Endothelial cell of umbilical vein (primary cell): ENCODE measurements at regions not wholly inside any gene's neighbourhood (a gene's known extent, or its start where the extent isn't known, plus 50 kb on each side); places are given as distances from the start of the nearest gene placed in this dataset.

ENCODE experiments used
- BruUV-seq: library from RNA; stranded (reverse); fragments of 400-500 nt; replicated peaks from 2 replicates; lab custom pipeline; 2021; lab: Mats Ljungman, UMichigan
- CTCF ChIA-PET: fragments of 300-600, 350-600 bp; sonication (Branson Sonifier 250); formaldehyde crosslinking; loops from one replicate; lab custom pipeline; 2021; ENCODE audit warnings: antibody characterized with exemption, inconsistent platforms; lab: Charles Lee
- POLR2A ChIA-PET: fragments of 300-600, 350-600 bp; sonication (Branson Sonifier 250); formaldehyde crosslinking; loops from one replicate; lab custom pipeline; 2021; ENCODE audit warnings: antibody characterized with exemption, inconsistent platforms; lab: Charles Lee
- DNase-seq: peaks from one replicate; pipeline ENCODE4 v3.0.0-alpha.2; 2011; ENCODE audit warnings: low read depth, low spot score
- FAIRE-seq: peaks from 2 replicates; lab custom pipeline; 2011; peaks lifted over from hg19 to GRCh38; lab: Jason Lieb, UNC
- H2AFZ ChIP-seq: 2 replicates; pipeline ENCODE4 v1.6.0; 2012; ENCODE audit warnings: low read depth, low read length, control low read depth, inconsistent platforms
- H3K27ac ChIP-seq: 2 replicates; pipeline ENCODE4 v1.5.1; 2011; ENCODE audit warnings: low read depth, mild to moderate bottlenecking, control low read depth, low read length, moderate library complexity; ENCODE audit not compliant: insufficient read depth
- H3K27me3 ChIP-seq, 2 experiments: 2 replicates each; pipeline versions ENCODE4 v1.6.0 to v1.6.1; 2011; ENCODE audit warnings: low read length in 2 of 2, mixed read lengths in 1 of 2; ENCODE audit not compliant: control insufficient read depth in 2 of 2, insufficient read depth in 2 of 2
- H3K36me3 ChIP-seq, 2 experiments: 2 replicates in 1 of 2; 3 replicates in 1 of 2; pipeline ENCODE4 v1.5.1; 2011; ENCODE audit warnings: low read length in 2 of 2, mild to moderate bottlenecking in 1 of 2, moderate library complexity in 1 of 2; ENCODE audit not compliant: control insufficient read depth in 2 of 2, insufficient read depth in 2 of 2; ENCODE audit errors: extremely low read depth in 1 of 2
- H3K4me1 ChIP-seq: 3 replicates; pipeline ENCODE4 v1.5.1; 2011; ENCODE audit warnings: mild to moderate bottlenecking, low read length; ENCODE audit not compliant: control insufficient read depth, insufficient read depth; ENCODE audit errors: extremely low read depth
- H3K4me2 ChIP-seq: 2 replicates; pipeline ENCODE4 v1.6.1; 2011; ENCODE audit warnings: low read length, control low read depth, mixed read lengths; ENCODE audit not compliant: insufficient read depth
- H3K4me3 ChIP-seq, 3 experiments: fragments of 200-600 bp in 1 of 3; sonication (generic), shearing (Covaris generic) in 1 of 3; replicated peaks in 1 of 3; 2 replicates each; pipeline ENCODE4 v1.5.1; 2011 to 2016; ENCODE audit warnings: control low read depth in 3 of 3, low read length in 3 of 3, mild to moderate bottlenecking in 2 of 3, inconsistent platforms in 1 of 3, low read depth in 1 of 3, moderate library complexity in 1 of 3; ENCODE audit not compliant: insufficient read depth in 1 of 3
- H3K79me2 ChIP-seq: 2 replicates; pipeline ENCODE4 v1.6.0; 2012; ENCODE audit warnings: low read length, inconsistent platforms; ENCODE audit not compliant: control insufficient read depth, insufficient read depth
- H3K9ac ChIP-seq: replicated peaks from 2 replicates; pipeline ENCODE3; 2011; ENCODE audit warnings: low read length, control low read depth; ENCODE audit not compliant: insufficient read depth; ENCODE audit errors: extremely low read depth
- H3K9me1 ChIP-seq: replicated peaks from 3 replicates; pipeline ENCODE4 v1.6.0; 2011; ENCODE audit warnings: mild to moderate bottlenecking, low read length; ENCODE audit not compliant: control insufficient read depth, insufficient read depth; ENCODE audit errors: extremely low read depth
- H3K9me3 ChIP-seq: replicated peaks from 2 replicates; pipeline ENCODE4 v1.5.1; 2012; ENCODE audit warnings: low read length, inconsistent platforms; ENCODE audit not compliant: control insufficient read depth, insufficient read depth
- H4K20me1 ChIP-seq: replicated peaks from 2 replicates; pipeline ENCODE3; 2011; ENCODE audit warnings: mild to moderate bottlenecking, low read length; ENCODE audit not compliant: control insufficient read depth, insufficient read depth; ENCODE audit errors: extremely low read depth
- EZH2 ChIP-seq: IDR thresholded peaks from 2 replicates; pipeline ENCODE4 v1.6.1; 2012; ENCODE audit warnings: borderline replicate concordance, low read depth, mild to moderate bottlenecking, moderate library complexity, low read length, inconsistent platforms; ENCODE audit not compliant: severe bottlenecking
- FOS ChIP-seq: IDR thresholded peaks from 2 replicates; pipeline ENCODE4 v1.6.1; 2011; ENCODE audit warnings: mild to moderate bottlenecking, low read length, moderate library complexity, borderline replicate concordance; ENCODE audit not compliant: insufficient read depth
- GATA2 ChIP-seq: IDR thresholded peaks from 2 replicates; pipeline ENCODE4 v1.7.0; 2011; ENCODE audit warnings: low read depth, mild to moderate bottlenecking, moderate library complexity, mixed read lengths, low read length; ENCODE audit not compliant: insufficient read length, insufficient read depth
- JUN ChIP-seq: IDR thresholded peaks from 2 replicates; pipeline ENCODE4 v1.6.1; 2011; ENCODE audit warnings: borderline replicate concordance, low read depth; ENCODE audit not compliant: insufficient read length, insufficient read depth
- MYC ChIP-seq: IDR thresholded peaks from one replicate; pipeline ENCODE4 v1.6.1; 2011; ENCODE audit warnings: mild to moderate bottlenecking, low read depth, low read length
- POLR2A ChIP-seq: IDR thresholded peaks from 2 replicates; pipeline ENCODE4 v1.6.1; 2012; ENCODE audit warnings: low read depth, mild to moderate bottlenecking, control low read depth, low read length
- POLR2AphosphoS5 ChIP-seq: IDR thresholded peaks from 2 replicates; pipeline ENCODE4 v1.6.1; 2012; ENCODE audit warnings: low read depth, mild to moderate bottlenecking, control low read depth, low read length, moderate library complexity; ENCODE audit not compliant: insufficient read depth
- dilution Hi-C: fragments of 300-500 bp; cut with MboI; formaldehyde crosslinking; loops from one replicate; pipeline ENCODE4 v1.15.0; 2019; ENCODE audit warnings: low sequenced_read_pairs; ENCODE audit not compliant: extremely low pct_ligation_motif_present
- intact Hi-C: fragments of 100-400 bp; cut with micrococcal nuclease; formaldehyde crosslinking; loops from one replicate; pipeline ENCODE4 v1.10.0; 2022
- TF ChIP-seq, protein P1 (sequence below): IDR thresholded peaks from 2 replicates; pipeline ENCODE4 v1.6.1; 2011; ENCODE audit not compliant: insufficient read depth, insufficient read length
- TF ChIP-seq, protein P2 (sequence below), 2 donors: IDR thresholded peaks; 1 replicate in 1 of 2; 2 replicates in 1 of 2; pipeline ENCODE4 v1.5.1; 2011; ENCODE audit warnings: low read length in 2 of 2, mild to moderate bottlenecking in 2 of 2, moderate library complexity in 2 of 2, control low read depth in 1 of 2, inconsistent platforms in 1 of 2, low read depth in 1 of 2; ENCODE audit not compliant: insufficient read depth in 1 of 2; ENCODE audit errors: extremely low read depth in 1 of 2

DNA sequence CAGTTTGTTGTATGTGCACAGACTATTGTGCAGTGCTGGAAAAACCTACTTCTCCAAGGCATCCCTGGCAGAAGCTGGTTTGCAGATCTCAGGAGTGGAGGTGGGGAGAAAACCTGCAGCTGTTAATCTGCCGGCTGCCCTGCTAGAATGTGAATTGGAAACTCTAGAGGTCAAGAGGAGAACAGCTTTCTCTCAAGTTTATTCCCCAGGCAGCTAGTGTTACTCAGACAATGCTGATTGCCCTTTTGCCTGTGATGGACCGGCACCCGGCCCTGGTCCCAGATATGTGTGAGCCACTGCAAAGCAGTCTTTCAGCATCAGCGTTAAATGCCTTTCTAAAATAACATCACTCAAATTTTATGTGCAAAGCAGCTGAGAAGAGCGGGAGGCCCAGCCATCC lies 129.7 kb upstream of the TPM1 start:
- CTCF ChIA-PET = interaction anchor here (1.2 kb wide), 2 partner anchors 13 to 135 kb away, joined by 3 to 4 read pairs; no protein-coding TSS in a partner anchor
- no peaks in the 10 kb centered on the region for H4K20me1 ChIP-seq
- dilution Hi-C loops (no loop called here), intact Hi-C loops (no loop called here)
- no peaks in the 10 kb centered on the region for H3K4me1 ChIP-seq
- H3K9ac ChIP-seq = no peak overlapping the region
- H3K9me3 ChIP-seq = no peaks in the 10 kb centered on the region
- H3K27me3 ChIP-seq = no peaks in the 10 kb centered on the region
- DNase-seq = no peak
- no peak for TF ChIP-seq POLR2AphosphoS5
- TF ChIP-seq, protein P1, sequence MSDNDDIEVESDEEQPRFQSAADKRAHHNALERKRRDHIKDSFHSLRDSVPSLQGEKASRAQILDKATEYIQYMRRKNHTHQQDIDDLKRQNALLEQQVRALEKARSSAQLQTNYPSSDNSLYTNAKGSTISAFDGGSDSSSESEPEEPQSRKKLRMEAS = no peak
- no peak for TF ChIP-seq JUN
- TF ChIP-seq, protein P2, sequence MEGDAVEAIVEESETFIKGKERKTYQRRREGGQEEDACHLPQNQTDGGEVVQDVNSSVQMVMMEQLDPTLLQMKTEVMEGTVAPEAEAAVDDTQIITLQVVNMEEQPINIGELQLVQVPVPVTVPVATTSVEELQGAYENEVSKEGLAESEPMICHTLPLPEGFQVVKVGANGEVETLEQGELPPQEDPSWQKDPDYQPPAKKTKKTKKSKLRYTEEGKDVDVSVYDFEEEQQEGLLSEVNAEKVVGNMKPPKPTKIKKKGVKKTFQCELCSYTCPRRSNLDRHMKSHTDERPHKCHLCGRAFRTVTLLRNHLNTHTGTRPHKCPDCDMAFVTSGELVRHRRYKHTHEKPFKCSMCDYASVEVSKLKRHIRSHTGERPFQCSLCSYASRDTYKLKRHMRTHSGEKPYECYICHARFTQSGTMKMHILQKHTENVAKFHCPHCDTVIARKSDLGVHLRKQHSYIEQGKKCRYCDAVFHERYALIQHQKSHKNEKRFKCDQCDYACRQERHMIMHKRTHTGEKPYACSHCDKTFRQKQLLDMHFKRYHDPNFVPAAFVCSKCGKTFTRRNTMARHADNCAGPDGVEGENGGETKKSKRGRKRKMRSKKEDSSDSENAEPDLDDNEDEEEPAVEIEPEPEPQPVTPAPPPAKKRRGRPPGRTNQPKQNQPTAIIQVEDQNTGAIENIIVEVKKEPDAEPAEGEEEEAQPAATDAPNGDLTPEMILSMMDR (IDR thresholded peaks at IDR 0.05; ENCODE audit: extremely low read depth in 1 of 2, insufficient read depth in 1 of 2, low read depth in 1 of 2, low read length in 2 of 2) = no peak
- no peak for TF ChIP-seq POLR2A
- no peak for TF ChIP-seq GATA2
- TF ChIP-seq EZH2 = no peak
- no peak for TF ChIP-seq FOS
- TF ChIP-seq MYC = no peak
- H3K4me2 ChIP-seq = no peak overlapping the region
- H3K9me1 ChIP-seq = no peaks in the 10 kb centered on the region
- no peak overlapping the region for H3K27ac ChIP-seq
- no peak overlapping the region for H2AFZ ChIP-seq
- no peak for FAIRE-seq
- no peaks in the 10 kb centered on the region for H3K79me2 ChIP-seq
- no peaks in the 10 kb centered on the region for H3K36me3 ChIP-seq
- POLR2A ChIA-PET = no interaction called here
- BruUV-seq = no TSS peak
- H3K4me3 ChIP-seq = no peak overlapping the region
